ENCODE measurements at regions not wholly inside any gene's neighbourhood (a gene's known extent, or its start where the extent isn't known, plus 50 kb on each side); places are given as distances from the start of the nearest gene placed in this dataset.
A peak's percentile ranks its signal among the peaks of the same experiment; 100 is the strongest.
"Not testable (repeated sequence)": the region's sequence is repeated elsewhere in the genome, so short reads cannot be mapped to it uniquely, and the experiment has no call there.

DNA sequence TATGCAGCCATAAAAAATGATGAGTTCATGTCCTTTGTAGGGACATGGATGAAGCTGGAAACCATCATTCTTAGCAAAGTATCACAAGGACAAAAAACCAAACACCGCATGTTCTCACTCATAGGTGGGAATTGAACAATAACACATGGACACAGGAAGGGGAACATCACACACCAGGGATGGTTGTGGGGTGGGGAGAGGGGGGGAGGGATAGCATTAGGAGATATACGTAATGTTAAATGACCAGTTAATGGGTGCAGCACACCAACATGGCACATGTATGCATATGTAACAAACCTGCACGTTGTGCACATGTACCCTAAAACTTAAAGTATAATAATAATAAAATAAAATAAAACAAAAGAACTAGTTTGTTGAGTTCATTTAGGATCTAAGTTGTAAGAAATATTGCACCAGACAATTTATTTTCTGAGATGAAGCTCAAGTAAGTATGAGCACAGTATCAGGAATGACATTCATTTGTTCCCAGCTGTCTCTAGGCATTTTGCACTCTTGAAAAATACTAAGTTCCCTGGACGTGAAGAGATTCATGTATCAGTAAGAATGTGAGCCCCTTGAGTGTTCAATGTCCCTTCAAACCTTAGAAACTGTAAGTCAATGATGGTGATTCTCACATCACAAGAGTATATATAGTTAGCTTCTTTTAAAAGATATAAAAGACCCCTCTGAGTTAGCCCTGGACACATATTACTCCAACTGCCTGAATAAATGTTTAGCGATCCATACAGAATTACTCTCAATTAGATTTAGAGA, 1519.3 kb upstream of the TPTE start:
- DNase-seq (ENCODE audit: low spot score): not testable (repeated sequence)

DNA sequence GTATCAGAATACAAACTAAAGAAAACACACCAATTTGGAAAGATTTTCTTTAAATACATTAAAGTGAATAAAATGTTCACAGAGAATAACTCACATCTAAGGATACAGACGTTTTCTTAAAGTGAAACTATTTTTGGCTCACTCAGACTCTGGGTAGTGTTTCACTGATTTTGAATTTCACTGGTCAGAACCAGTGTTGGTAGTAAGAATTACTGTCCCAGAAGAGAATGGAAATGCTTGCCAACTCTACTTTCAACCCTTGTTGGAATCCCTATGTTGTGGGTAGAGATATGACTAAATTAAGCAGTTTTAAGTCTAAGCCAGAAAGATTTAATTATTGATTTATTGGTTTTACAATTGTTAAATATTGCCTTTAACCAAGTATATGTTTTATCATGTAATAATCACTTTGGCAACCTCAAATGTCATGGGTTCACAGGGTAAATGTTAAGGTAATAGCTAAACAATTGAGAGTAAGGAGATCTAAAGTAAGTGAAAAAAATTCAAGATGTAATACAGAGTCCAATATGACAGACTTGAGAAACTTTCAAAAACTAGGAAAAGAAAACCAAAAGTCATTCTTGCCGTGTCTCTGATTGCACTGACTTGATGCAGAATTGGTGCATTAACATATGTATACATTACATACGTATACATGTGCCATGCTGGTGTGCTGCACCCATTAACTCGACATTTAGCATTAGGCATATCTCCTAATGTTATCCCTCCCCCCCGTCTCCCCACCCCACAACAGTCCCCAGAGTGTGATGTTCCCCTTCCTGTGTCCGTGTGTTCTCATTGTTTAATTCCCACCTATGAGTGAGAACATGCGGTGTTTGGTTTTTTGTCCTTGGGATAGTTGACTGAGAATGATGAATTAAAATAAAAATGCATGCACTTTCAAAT, 1517.2 kb upstream of the TPTE start:
- not testable (repeated sequence) for DNase-seq (ENCODE audit: low spot score)

DNA sequence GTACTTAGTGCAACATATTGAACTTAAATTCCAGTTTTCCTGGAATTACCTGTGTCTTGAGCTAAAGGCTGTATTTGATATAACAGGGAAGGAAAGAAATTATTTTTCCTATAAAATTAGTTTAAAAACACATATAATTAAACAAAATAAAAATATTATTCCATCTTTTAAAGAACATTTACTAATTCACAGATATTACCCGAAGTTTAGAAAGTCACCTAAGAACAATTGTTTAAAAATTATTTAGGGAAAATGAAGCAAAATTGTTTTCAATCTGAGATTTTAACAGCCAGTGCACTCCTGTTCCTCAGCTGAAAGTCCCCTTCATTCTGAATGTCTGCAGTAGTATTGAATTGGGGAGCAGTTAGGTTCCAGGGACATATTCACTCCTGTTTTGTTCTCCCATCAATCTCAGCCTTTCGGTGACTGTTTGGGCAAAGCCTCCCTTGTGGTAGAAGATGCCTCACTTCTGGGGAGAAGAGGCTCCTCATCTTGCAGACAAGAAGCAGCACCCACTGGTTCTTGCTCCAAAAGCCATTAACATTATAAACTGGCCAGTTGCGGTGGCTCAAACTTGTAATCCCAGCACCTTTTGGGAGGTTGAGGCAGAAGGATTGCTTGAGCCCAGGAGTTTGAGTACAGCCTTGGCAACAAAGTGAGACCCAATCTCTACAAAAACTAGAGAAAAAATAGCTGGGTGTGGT, 1516.4 kb upstream of the TPTE start:
- not testable (repeated sequence) for DNase-seq (ENCODE audit: low spot score)

DNA sequence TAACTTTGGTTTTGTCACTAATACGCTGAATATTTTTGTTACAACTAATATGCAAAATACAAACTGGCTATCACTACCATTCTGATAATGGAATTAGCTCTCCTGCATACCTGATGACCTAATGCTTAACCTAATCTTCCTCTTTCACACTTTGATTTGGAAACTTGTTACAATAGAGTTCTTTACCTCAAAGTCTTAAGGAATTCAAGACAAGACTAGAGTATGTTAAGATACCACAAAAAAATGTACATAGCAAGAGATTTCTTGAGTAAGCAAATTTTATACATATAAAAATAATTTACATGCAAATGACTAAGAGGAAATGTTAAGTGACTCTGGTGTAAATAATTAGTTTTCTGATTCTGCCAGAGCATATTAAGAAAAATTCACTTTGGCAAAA, 1515.7 kb upstream of the TPTE start:
- not testable (repeated sequence) for DNase-seq (ENCODE audit: low spot score)

DNA sequence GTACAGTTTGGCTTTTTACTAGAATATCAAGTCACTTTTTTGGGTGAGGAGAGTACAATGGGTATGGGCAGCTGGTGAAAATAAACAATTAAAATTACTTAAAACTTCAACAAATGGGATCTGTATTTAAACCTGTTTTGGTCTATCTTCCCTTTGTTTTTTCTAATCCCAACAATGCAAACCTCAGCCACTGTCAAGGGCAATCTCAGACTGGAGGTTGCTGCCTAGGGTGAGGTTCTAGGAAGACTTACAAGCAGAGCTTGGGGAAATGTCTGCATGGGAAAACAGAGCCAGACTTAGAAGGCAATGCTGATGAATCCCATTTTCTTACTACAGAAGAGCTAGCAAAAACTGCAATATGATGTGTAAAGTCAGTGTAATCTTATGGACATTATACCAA, 1515.3 kb upstream of the TPTE start:
- not testable (repeated sequence) for DNase-seq (ENCODE audit: low spot score)

DNA sequence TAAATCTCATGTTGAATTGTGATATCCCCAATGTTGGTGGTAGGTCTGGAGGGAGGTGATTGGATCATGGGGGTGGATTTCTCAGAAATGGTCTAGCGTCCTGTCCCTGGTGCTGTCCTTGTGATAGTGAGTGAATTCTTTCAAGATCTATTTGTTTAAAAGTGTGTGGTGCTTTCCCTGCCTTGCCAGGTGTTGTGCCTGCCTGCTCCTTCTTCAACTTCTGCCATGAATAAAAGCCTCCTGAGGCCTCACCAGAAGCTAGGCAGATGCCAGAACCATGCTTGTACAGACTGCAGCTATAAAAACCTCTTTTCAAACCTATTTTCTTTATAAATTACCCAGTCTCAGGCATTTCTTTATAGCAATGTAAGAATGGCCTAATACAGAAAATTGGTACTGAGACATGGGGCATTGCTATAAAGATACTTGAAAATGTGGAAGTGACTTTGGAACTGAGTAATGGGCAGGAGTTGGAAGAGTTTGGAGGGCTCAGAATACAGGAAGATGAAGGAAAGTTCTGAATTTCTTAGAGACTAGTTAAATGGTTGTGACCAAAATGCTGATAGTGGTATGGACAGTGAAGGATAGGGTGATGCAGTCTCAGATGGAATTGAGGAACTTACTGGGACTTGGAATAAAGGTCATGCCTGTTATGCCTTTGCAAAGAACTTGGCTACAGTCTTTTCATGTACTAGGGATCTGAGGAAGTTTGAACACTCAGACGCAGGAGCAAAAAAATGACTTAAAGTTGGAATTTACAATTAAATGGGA, 1514.6 kb upstream of the TPTE start:
- DNase-seq (ENCODE audit: low spot score): not testable (repeated sequence)

DNA sequence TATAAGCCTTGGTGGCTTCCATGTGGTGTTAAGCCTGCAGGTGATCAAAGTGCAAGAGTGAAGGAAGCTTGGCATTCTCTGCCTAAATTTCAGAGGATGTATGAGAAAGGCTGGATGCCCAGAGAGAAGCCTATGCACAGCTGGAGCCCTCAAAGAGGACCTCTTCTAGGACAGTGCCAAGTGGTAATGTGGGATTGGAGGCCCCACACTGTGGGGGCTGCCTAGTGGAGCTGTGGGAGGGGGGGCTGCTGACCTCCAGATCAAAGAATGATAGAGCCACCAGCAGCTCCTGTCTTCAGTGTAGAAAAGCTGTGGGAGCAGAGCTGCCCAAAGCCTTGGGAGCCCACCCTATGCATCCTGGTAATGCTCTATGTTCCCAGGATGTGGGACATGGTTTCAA, 1512.7 kb upstream of the TPTE start:
- DNase-seq (ENCODE audit: low spot score): peak; percentile 17

DNA sequence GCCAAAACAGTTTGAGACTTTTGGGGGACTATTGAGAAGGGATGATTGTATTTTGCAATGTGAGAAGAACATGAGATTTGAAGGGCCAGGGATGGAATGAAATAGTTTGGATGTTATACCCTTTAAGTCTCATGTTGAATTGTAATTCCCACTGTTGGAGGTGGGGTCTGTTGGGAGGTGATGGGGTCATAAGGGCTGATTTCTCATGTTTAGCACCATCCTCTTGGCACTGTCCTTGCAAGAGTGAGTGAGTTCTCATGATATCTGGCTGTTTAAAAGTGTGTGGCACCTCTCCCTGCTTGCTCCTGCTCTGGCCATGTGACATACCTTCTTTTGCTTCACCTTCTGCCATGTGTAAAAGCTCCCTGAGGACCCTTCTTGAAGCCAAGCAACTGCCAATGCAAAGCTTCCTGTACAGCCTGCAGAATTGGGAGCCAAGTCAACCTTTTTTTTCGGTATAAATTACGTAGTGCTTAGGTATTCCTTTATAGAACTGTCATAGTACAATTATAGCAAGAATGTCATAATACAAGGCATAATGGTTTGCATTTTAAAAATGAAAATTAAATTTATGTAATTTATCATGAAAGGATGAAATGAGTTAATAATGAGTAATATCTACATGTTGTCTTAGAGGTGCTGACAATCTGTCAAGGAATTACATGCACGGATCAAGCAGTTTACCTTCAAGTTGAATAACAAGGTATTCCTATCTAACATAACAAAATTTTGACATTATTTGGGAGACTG, 1511.9 kb upstream of the TPTE start:
- not testable (repeated sequence) for DNase-seq (ENCODE audit: low spot score)

DNA sequence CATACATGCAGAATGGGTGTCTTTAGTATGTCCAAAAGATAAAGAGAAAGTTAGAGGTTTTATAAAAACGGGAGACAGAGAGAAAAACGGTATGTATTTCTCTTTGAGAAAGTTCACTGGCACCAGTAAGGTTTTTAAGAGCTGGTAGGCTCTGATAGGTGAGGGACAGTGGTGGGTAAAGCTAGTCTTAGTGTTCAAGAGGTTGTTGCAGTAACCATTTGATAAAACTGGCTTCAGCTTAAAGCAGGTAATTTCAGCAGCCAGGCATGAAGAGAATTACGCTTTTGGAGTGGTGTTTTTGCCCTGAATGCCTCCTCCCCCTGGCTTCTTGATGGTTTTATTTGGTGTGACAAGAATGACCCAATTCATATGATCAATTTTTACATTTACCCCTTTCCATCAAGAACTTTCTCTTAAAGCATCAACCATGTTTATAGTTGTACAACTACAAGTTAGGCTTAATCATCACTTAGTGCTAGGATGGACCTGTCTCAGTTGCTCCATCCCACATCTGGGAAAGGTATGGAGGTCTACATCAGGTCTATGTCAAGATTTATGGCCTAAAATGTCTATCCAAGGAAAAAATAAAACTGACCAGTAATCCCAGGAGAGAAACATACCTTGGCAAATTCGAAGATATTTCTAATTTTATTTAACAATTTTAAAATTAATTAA, 1511.1 kb upstream of the TPTE start:
- not testable (repeated sequence) for DNase-seq (ENCODE audit: low spot score)

DNA sequence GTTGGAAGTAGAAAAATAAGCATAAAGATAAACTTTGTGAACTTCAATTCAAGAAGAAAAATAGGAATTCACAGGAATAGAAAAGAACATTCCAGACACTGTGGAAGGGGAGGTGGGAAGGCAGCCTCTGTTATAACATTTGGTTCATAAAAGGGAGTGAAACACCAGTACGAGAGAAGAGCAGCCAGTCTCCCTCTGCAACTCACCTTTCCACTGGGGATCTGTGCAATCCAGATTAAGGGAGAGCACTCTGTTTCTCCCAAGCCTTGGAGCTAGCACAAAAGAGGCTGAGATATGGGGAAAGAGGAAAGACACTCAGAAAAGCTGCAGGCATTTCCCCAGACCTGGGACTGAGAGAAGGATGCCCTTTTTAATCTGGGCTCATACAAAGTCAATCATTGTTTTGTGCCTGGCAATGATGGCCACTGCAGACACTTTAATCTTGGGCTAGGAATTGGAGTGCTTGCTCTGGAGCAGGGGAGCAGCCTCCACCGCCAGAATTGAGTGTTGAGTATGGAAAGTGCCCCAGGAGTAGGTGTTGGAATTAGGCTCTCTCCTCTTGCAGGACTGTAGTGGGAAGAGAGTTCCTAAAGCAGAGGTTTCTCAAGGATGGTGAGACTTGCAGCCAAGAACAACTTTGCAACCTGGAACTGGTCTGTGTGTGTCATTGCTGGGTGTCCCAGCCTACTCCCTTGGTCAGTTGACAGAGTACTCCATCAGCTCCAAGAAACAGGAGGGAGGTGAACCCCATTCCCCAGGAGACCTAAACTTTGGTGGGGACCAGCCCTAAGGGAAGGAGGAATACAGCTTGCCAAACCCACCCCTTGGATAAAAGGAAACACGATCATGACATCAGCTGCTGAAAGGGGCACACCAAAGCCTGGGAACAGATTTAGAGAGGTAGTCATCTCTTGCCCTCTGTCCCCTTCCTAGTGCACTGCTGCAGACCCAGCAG, 1510.2 kb upstream of the TPTE start:
- peak; percentile 15 for DNase-seq (ENCODE audit: low spot score)

DNA sequence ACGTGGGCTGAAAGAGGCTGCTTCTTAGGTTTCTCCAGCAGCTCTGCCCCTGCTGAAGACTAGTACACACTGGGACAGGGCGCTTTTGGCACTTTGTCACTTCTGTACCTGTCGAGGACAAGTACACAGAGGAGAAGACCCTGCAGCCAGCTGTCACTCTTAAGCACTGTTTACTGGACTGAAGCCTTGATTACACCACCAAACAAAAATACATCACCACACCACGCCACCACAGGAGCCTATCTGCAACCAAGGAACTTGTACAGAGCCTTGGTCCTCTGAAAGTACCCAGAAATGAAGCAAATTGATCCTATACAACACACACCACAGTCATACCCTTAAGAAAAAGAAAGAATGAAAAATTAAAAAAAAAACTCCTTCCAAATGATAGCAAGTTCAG, 1509.5 kb upstream of the TPTE start:
- not testable (repeated sequence) for DNase-seq (ENCODE audit: low spot score)

DNA sequence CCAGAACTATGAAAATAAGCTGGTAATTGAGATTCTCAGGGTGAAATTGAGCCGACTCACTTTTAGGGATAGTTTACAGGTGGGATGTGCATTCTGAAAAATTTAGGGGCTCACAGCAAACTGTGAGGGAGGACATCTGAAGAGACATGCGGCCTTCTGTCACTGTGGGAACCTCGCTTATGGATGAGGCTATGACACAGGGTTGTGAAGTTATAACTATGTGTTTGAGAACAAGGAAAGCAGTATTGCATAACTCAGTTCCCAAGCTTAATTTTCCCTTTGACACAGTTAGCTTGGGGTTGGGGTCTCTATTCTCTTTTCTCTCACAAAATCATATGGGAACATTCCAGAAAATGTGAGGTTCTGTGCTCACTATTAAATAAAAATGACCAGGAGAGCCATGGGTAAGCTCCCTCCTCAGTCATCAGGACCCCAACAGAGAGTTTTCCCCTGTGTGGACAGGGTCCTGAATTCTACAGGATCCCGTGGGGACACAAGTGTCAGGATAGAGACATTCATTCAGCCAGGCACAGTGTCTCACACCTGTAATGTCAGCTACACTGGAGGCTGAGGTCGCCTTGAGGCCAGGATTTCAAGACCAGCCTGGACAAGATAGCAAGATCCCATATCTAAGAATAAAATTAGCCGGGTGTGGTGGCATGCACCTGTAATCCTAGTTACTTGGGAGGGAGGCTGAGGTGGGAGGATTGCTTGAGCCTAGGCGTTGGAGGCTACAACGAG, 1507.7 kb upstream of the TPTE start:
- not testable (repeated sequence) for DNase-seq (ENCODE audit: low spot score)

DNA sequence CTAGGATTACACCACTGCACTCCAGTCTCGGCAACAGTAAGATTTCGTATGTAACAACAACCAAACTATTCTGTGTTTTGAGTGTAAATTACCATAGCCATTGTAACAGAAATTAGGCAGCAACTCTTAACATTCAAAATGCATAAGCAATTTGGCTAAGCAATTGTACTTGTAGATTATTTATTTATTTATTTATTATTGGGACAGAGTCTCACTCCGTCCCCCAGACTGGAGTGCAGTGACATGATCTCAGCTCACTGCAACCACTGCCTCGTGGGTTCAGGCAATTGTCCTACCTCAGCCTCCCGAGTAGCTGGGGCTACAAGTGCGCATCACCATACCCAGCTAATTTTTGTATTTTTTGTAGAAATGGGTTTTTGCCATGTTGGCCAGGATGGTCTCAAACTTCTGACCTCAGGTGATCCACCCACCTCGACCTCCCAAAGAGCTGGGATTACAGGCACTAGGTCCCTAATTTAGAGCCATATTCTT, 1507.1 kb upstream of the TPTE start:
- DNase-seq (ENCODE audit: low spot score): not testable (repeated sequence)

DNA sequence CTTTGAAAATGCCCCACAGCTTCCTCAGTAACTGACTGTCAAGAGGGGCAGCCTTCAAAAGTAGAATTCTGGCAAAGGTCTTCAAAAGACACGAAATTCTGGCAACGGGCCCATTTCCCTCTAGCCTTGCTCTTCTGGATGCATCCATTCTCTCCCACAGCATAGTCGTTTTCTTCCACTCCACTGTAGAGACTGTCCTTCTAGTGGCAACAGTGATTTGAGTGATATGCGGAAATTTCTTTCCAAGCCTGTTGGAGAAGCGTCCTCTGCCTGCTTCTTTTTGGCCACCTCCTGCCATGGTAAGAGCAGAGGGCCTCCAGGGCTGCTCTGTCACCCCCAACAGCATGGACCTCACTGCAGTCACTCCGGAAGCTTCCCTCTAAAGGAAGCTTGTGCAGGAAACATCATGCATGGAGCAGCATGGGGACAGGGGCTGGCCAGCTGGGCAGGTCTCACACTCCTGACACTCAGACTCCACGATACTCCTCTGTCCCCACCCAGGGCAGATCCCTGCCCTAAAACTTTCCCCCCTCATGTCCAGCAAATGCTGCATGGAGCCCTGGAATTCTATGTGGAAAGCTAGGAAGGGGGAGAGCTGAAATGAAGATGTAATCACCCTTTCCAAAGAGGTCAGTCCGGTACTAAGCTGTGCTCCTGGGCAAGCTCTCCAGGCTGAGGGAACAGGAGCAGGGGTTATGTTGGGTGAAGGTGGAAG, 1505.7 kb upstream of the TPTE start:
- peak; percentile 14 for DNase-seq (ENCODE audit: low spot score)

DNA sequence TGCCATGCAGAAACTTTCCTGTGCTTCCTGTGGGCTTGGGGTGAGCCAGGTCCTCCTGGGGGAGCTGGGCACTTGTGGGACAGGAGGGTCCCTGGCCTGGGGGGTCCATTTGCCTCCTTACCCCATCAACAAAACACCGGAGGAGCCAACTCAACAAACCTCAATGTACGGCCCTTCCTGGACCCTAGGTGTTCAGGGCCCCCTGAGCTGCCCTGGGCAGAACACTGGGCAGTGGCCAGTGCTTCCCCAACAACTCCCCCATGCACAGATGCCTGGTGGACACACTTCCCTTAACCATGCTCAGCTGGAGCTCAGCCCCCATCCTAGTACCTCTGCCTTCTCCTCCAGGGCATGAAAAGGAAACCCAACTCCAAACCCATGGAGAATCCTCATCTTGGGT, 1504.2 kb upstream of the TPTE start:
- not testable (repeated sequence) for DNase-seq (ENCODE audit: low spot score)

DNA sequence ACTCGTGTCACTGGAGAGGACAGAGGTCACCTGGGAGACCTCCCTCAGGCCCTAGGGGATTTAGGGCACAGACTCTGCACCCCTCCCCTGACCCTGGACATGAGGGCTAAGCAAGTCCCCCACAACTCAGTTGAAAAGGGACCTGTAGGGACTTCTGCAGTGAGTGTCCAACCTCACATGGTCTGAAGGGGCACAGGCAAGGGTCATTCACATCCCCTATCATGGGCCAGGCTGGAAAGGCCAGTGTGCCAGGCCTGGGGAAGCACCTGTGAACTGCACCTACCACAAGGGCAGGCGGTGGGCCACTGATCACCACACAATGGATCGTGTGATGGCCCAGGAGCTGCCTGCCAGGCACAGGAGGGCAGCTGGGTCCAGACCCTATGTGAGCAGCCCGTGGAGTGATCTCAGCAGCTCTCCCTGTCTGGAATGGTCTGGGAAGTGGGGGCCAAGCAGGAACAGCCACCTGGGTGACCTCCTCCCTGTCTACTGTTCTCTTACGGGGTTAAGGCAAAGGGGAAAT, 1502.6 kb upstream of the TPTE start:
- DNase-seq (ENCODE audit: low spot score): not testable (repeated sequence)
